HCT116 (cell line): ENCODE measurements at regions not wholly inside any gene's neighbourhood (a gene's known extent, or its start where the extent isn't known, plus 50 kb on each side); places are given as distances from the start of the nearest gene placed in this dataset.

Experiments
- ATAC-seq: fragments of 200-7000 bp; cut with Tn5 transposase; 2 replicates; pipeline ENCODE4 v1.9.1; 2020; ENCODE audit warnings: mild to moderate bottlenecking, moderate library complexity
- BruUV-seq: library from RNA; stranded (reverse); fragments of 400-500 nt; replicated peaks from 2 replicates; lab custom pipeline; 2021; lab: Mats Ljungman, UMichigan
- CTCF ChIA-PET: fragments of 300-600 bp; sonication (Branson Sonifier 250); formaldehyde crosslinking; loops from one replicate; lab custom pipeline; 2021; ENCODE audit warnings: antibody characterized with exemption; lab: Charles Lee
- POLR2A ChIA-PET: fragments of 300-600, 350-600 bp; sonication (Branson Sonifier 250); formaldehyde crosslinking; loops from one replicate; lab custom pipeline; 2021; ENCODE audit warnings: antibody characterized with exemption; lab: Charles Lee
- RAD21 ChIA-PET, 2 experiments: fragments of 300-600 bp; sonication (Branson Sonifier 250); formaldehyde crosslinking; loops; one replicate each; lab custom pipeline; 2023; ENCODE audit warnings: low total read pairs in 2 of 2; ENCODE audit not compliant: uncharacterized antibody in 2 of 2, unreplicated experiment in 2 of 2, low non-redundant PET in 1 of 2; lab: Charles Lee
- DNase-seq: peaks from one replicate; pipeline ENCODE4 v3.0.0-alpha.2; 2010; ENCODE audit warnings: low read depth, low spot score
- H2AFZ ChIP-seq: fragments of 200-600 bp; shearing (Covaris generic), sonication (generic); 2 replicates; pipeline ENCODE4 v1.6.1; 2017; ENCODE audit warnings: low read depth, mixed run types, mixed read lengths, antibody characterized with exemption, low read length; ENCODE audit not compliant: poor library complexity, severe bottlenecking
- H3K27ac ChIP-seq: 2 replicates; pipeline ENCODE4 v1.5.1; 2012; ENCODE audit warnings: low read depth, low read length
- H3K27me3 ChIP-seq: fragments of 200-600 bp; sonication (generic); 2 replicates; pipeline ENCODE4 v1.6.1; 2016; ENCODE audit warnings: mixed run types, low read length, mixed read lengths; ENCODE audit not compliant: insufficient read depth
- H3K36me3 ChIP-seq, 2 experiments: fragments of 200-500 bp in 1 of 2; fragments of 200-600 bp in 1 of 2; sonication (Bioruptor generic) in 1 of 2; sonication (generic) in 1 of 2; 2 replicates each; pipeline versions ENCODE4 v1.5.1 to v1.6.1; 2014 to 2016; ENCODE audit warnings: low read length in 2 of 2, inconsistent platforms in 1 of 2, mixed read lengths in 1 of 2, mixed run types in 1 of 2; ENCODE audit not compliant: insufficient read depth in 2 of 2, control insufficient read depth in 1 of 2
- H3K4me1 ChIP-seq, 2 experiments: fragments of 200-600 bp in 1 of 2; sonication (generic) in 1 of 2; 2 replicates each; pipeline versions ENCODE4 v1.5.1 to v1.6.1; 2012 to 2017; ENCODE audit warnings: low read length in 2 of 2, inconsistent platforms in 1 of 2, mild to moderate bottlenecking in 1 of 2, mixed read lengths in 1 of 2, mixed run types in 1 of 2, moderate library complexity in 1 of 2; ENCODE audit not compliant: insufficient read depth in 2 of 2, control insufficient read depth in 1 of 2
- H3K4me2 ChIP-seq: fragments of 200-600 bp; sonication (generic); 2 replicates; pipeline ENCODE4 v1.6.1; 2017; ENCODE audit warnings: mixed run types, low read length, mixed read lengths
- H3K4me3 ChIP-seq, 2 experiments: fragments of 200-600 bp in 1 of 2; sonication (generic) in 1 of 2; replicated peaks in 1 of 2; 2 replicates each; pipeline ENCODE4 v1.5.1; 2011 to 2016; ENCODE audit warnings: low read length in 2 of 2, control low read depth in 1 of 2, low read depth in 1 of 2, mild to moderate bottlenecking in 1 of 2, mixed read lengths in 1 of 2, mixed run types in 1 of 2
- H3K79me2 ChIP-seq: fragments of 200-600 bp; sonication (generic); 2 replicates; pipeline ENCODE4 v1.6.1; 2017; ENCODE audit warnings: mild to moderate bottlenecking, mixed run types, low read length, moderate library complexity, mixed read lengths; ENCODE audit not compliant: insufficient read depth
- H3K9ac ChIP-seq: fragments of 200-600 bp; sonication (generic); 2 replicates; pipeline ENCODE4 v1.6.1; 2016; ENCODE audit warnings: low read length, mixed read lengths
- H3K9me2 ChIP-seq: fragments of 200-600 bp; sonication (generic), shearing (Covaris generic); 2 replicates; pipeline ENCODE4 v1.6.1; 2017; ENCODE audit warnings: mixed run types, mild to moderate bottlenecking, moderate library complexity; ENCODE audit not compliant: insufficient read depth
- H3K9me3 ChIP-seq, 2 experiments: fragments of 200-500 bp in 1 of 2; fragments of 200-600 bp in 1 of 2; sonication (Bioruptor generic) in 1 of 2; sonication (generic) in 1 of 2; 2 replicates each; pipeline ENCODE4 v1.6.1; 2014 to 2017; ENCODE audit warnings: low read length in 2 of 2, mixed read lengths in 2 of 2, inconsistent platforms in 1 of 2, low read depth in 1 of 2, mild to moderate bottlenecking in 1 of 2, mixed run types in 1 of 2, moderate library complexity in 1 of 2; ENCODE audit not compliant: control insufficient read depth in 1 of 2, insufficient read depth in 1 of 2
- H4K20me1 ChIP-seq: fragments of 200-600 bp; sonication (generic), shearing (Covaris generic); 2 replicates; pipeline ENCODE4 v1.6.1; 2017; ENCODE audit warnings: mixed run types, mild to moderate bottlenecking, moderate library complexity; ENCODE audit not compliant: insufficient read depth
- ATF3 ChIP-seq: IDR thresholded peaks from 2 replicates; pipeline ENCODE4 v1.6.1; 2012
- CBX3 ChIP-seq: IDR thresholded peaks from 2 replicates; pipeline ENCODE4 v1.6.1; 2012; ENCODE audit warnings: low read depth
- CEBPB ChIP-seq: IDR thresholded peaks from 2 replicates; pipeline ENCODE4 v1.6.1; 2012; ENCODE audit warnings: low read depth
- CTCF ChIP-seq, 3 experiments: fragments of 200-600 bp in 1 of 3; sonication (generic) in 1 of 3; IDR thresholded peaks in 2 of 3; conservative IDR thresholded peaks in 1 of 3; 2 replicates each; pipeline ENCODE4 v1.5.1; 2012 to 2017; ENCODE audit warnings: low read depth in 2 of 3, low read length in 2 of 3, antibody characterized with exemption in 1 of 3, borderline replicate concordance in 1 of 3, control low read depth in 1 of 3, mild to moderate bottlenecking in 1 of 3, mixed read lengths in 1 of 3, mixed run types in 1 of 3, moderate library complexity in 1 of 3; ENCODE audit not compliant: insufficient read depth in 1 of 3
- EGR1 ChIP-seq: IDR thresholded peaks from 2 replicates; pipeline ENCODE4 v1.6.1; 2012; ENCODE audit warnings: low read depth
- EZH2 ChIP-seq: fragments of 200-600 bp; sonication (generic); IDR thresholded peaks from 2 replicates; pipeline ENCODE4 v1.6.1; 2017; ENCODE audit warnings: antibody characterized with exemption, mixed run types
- EZH2phosphoT487 ChIP-seq: fragments of 200-600 bp; IDR thresholded peaks from 2 replicates; pipeline ENCODE4 v1.6.1; 2018; ENCODE audit warnings: antibody characterized with exemption, borderline replicate concordance
- FOSL1 ChIP-seq: IDR thresholded peaks from 2 replicates; pipeline ENCODE4 v1.6.1; 2012; ENCODE audit warnings: low read depth
- MAX ChIP-seq: IDR thresholded peaks from 2 replicates; pipeline ENCODE4 v1.6.1; 2012
- POLR2A ChIP-seq: IDR thresholded peaks from 2 replicates; pipeline ENCODE4 v1.7.0; 2011; ENCODE audit warnings: borderline replicate concordance; ENCODE audit not compliant: insufficient read depth, insufficient read length; ENCODE audit errors: extremely low read depth
- POLR2AphosphoS5 ChIP-seq: IDR thresholded peaks from 2 replicates; pipeline ENCODE4 v1.6.1; 2011; ENCODE audit warnings: mild to moderate bottlenecking, low read depth, low read length, moderate library complexity
- RAD21 ChIP-seq: IDR thresholded peaks from 2 replicates; pipeline ENCODE4 v1.6.1; 2012; ENCODE audit warnings: low read depth, mild to moderate bottlenecking
- REST ChIP-seq: IDR thresholded peaks from 2 replicates; pipeline ENCODE4 v1.6.1; 2012; ENCODE audit warnings: low read depth
- SIN3A ChIP-seq: IDR thresholded peaks from 2 replicates; pipeline ENCODE4 v1.6.1; 2012; ENCODE audit warnings: low read depth
- SP1 ChIP-seq: IDR thresholded peaks from 2 replicates; pipeline ENCODE4 v1.6.1; 2012; ENCODE audit warnings: low read depth
- SRF ChIP-seq: IDR thresholded peaks from 2 replicates; pipeline ENCODE4 v1.6.1; 2012; ENCODE audit warnings: low read depth
- TCF7L2 ChIP-seq: IDR thresholded peaks from 2 replicates; pipeline ENCODE4 v1.7.0; 2011; ENCODE audit warnings: borderline replicate concordance, inconsistent platforms; ENCODE audit not compliant: insufficient read depth, insufficient read length; ENCODE audit errors: extremely low read depth
- YY1 ChIP-seq: IDR thresholded peaks from 2 replicates; pipeline ENCODE4 v1.6.1; 2011; ENCODE audit warnings: low read length, low read depth, moderate library complexity, mild to moderate bottlenecking; ENCODE audit not compliant: insufficient replicate concordance; ENCODE audit errors: extremely low read depth
- ZFX ChIP-seq: fragments of 450-650 bp; IDR thresholded peaks from 2 replicates; pipeline ENCODE4 v1.6.1; 2017
- ZNF274 ChIP-seq: fragments of 200-500 bp; sonication (Bioruptor generic); IDR thresholded peaks from 2 replicates; pipeline ENCODE4 v1.6.1; 2014; ENCODE audit warnings: mild to moderate bottlenecking, low read depth, low read length, inconsistent platforms
- intact Hi-C: fragments of 100-400 bp; cut with micrococcal nuclease; formaldehyde crosslinking; loops from 2 replicates; pipeline ENCODE4 v1.10.0; 2022

GRCh38 chrX:150282953-150283352, 80.2 kb upstream of the MAMLD1 start:
- intact Hi-C loops, result no loop called here
- BruUV-seq, result no TSS peak
- TF ChIP-seq CTCF (IDR thresholded peaks at IDR 0.05 in 2 of 3, conservative IDR thresholded peaks at IDR 0.05 in 1 of 3; ENCODE audit: borderline replicate concordance in 1 of 3, insufficient read depth in 1 of 3, low read depth in 2 of 3, low read length in 2 of 3) (no peak), RAD21 (no peak), ZNF274 (no peak), CBX3 (no peak), EZH2phosphoT487 (no peak), POLR2A (no peak), SRF (no peak), YY1 (no peak), EZH2 (no peak), REST (no peak), CEBPB (no peak), ATF3 (no peak), FOSL1 (no peak), TCF7L2 (no peak), SIN3A (no peak), ZFX (no peak), POLR2AphosphoS5 (no peak), SP1 (no peak), EGR1 (no peak), MAX (no peak)
- ATAC-seq (no peak), DNase-seq (no peak)
- Histone ChIP-seq H2AFZ (no peak overlapping the region), H3K9me2 (no peaks in the 10 kb centered on the region), H4K20me1 (no peaks in the 10 kb centered on the region), H3K4me1 (no peaks in the 10 kb centered on the region), H3K9me3 (no peaks in the 10 kb centered on the region), H3K27me3 (no peaks in the 10 kb centered on the region), H3K4me3 (no peak overlapping the region), H3K4me2 (no peak overlapping the region), H3K27ac (no peak overlapping the region), H3K36me3 (no peaks in the 10 kb centered on the region), H3K79me2 (no peaks in the 10 kb centered on the region), H3K9ac (no peak overlapping the region)
- ChIA-PET POLR2A (no interaction called here), RAD21 (no interaction called here), CTCF (no interaction called here)
